PC-9 (cell line): ENCODE measurements at regions not wholly inside any gene's neighbourhood (a gene's known extent, or its start where the extent isn't known, plus 50 kb on each side); places are given as distances from the start of the nearest gene placed in this dataset.

Experiments
- BruUV-seq: library from RNA; stranded (reverse); fragments of 400-500 nt; replicated peaks from 2 replicates; lab custom pipeline; 2021; lab: Mats Ljungman, UMichigan
- CTCF ChIA-PET: fragments of 300-600 bp; sonication (Branson Sonifier 250); formaldehyde crosslinking; loops from one replicate; lab custom pipeline; 2022; ENCODE audit warnings: antibody characterized with exemption; lab: Charles Lee
- POLR2A ChIA-PET: fragments of 300-600 bp; sonication (Branson Sonifier 250); formaldehyde crosslinking; loops from one replicate; lab custom pipeline; 2022; ENCODE audit warnings: antibody characterized with exemption; ENCODE audit not compliant: unreplicated experiment; lab: Charles Lee
- DNase-seq, 2 experiments: peaks; one replicate each; pipeline versions ENCODE4 v3.0.0 to v3.0.0-alpha.2; 2015 to 2022; ENCODE audit warnings: mixed read lengths in 1 of 2
- H2AFZ ChIP-seq: fragments of 200-600 bp; sonication (generic); 2 replicates; pipeline ENCODE4 v1.8.1; 2017; ENCODE audit warnings: antibody characterized with exemption
- H3F3A ChIP-seq: fragments of 200-600 bp; sonication (generic); 2 replicates; pipeline ENCODE4 v1.8.1; 2017; ENCODE audit warnings: antibody characterized with exemption, mild to moderate bottlenecking, low read depth; ENCODE audit not compliant: insufficient read depth
- H3K27ac ChIP-seq: fragments of 200-600 bp; sonication (generic); 2 replicates; pipeline ENCODE4 v1.6.1; 2016; ENCODE audit warnings: mixed run types
- H3K27me3 ChIP-seq: fragments of 200-600 bp; sonication (generic); 2 replicates; pipeline ENCODE4 v1.6.1; 2016; ENCODE audit warnings: low read depth, mixed run types; ENCODE audit not compliant: insufficient read depth
- H3K36me3 ChIP-seq: fragments of 200-600 bp; sonication (generic); 2 replicates; pipeline ENCODE4 v1.6.1; 2016; ENCODE audit warnings: low read depth, mixed run types
- H3K4me1 ChIP-seq: fragments of 200-600 bp; sonication (generic); replicated peaks from 2 replicates; pipeline ENCODE4 v1.6.1; 2016; ENCODE audit warnings: mixed run types; ENCODE audit not compliant: insufficient read depth
- H3K4me2 ChIP-seq: fragments of 200-600 bp; sonication (generic); 2 replicates; pipeline ENCODE4 v1.6.1; 2017; ENCODE audit warnings: mixed run types
- H3K4me3 ChIP-seq: fragments of 200-600 bp; sonication (generic); 2 replicates; pipeline ENCODE4 v1.6.1; 2016; ENCODE audit warnings: mixed run types
- H3K79me2 ChIP-seq: fragments of 200-600 bp; sonication (generic); 2 replicates; pipeline ENCODE4 v1.6.1; 2017; ENCODE audit warnings: low read depth, mixed run types
- H3K9me2 ChIP-seq: fragments of 200-600 bp; sonication (generic); 2 replicates; pipeline ENCODE4 v1.8.1; 2017; ENCODE audit warnings: mild to moderate bottlenecking; ENCODE audit not compliant: insufficient read depth
- H3K9me3 ChIP-seq: fragments of 200-600 bp; sonication (generic); 2 replicates; pipeline ENCODE4 v1.8.1; 2016; ENCODE audit warnings: low read depth; ENCODE audit not compliant: insufficient read depth
- H4K20me1 ChIP-seq: fragments of 200-600 bp; sonication (generic); 2 replicates; pipeline ENCODE4 v1.8.1; 2017; ENCODE audit not compliant: insufficient read depth
- EZH2 ChIP-seq: fragments of 200-600 bp; sonication (generic); IDR thresholded peaks from 2 replicates; pipeline ENCODE4 v1.8.0; 2017; ENCODE audit warnings: antibody characterized with exemption, low read depth
- intact Hi-C: fragments of 100-400 bp; cut with micrococcal nuclease; formaldehyde crosslinking; loops from one replicate; pipeline ENCODE4 v1.10.0; 2022; ENCODE audit not compliant: unreplicated experiment
- TF ChIP-seq, protein P1 (sequence below): fragments of 200-600 bp; sonication (generic); conservative IDR thresholded peaks from 2 replicates; pipeline ENCODE4 v1.6.1; 2017; ENCODE audit warnings: mixed run types, antibody characterized with exemption, mild to moderate bottlenecking, moderate library complexity

DNA sequence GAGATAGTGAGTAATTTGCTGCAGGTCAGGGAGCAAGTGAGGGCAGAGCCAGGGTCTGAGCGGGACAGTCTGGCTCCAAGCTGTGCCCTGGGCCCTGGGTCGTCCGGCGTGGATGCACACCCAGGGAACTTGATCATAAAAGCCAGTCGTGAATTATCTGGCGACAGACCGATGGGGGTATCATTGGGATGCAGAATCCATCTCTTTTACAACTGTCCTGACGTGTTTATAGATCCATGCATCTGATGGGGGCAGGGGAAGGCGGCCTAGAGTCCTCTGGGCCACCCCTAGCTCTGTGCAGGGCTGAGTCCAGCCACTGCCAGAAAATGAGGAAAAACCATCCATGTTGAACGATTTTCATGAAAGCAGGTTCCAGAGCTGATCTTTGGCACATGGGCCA, 332.8 kb downstream of the C16orf95 start:
- H3K4me2 ChIP-seq, result no peak overlapping the region
- no peak overlapping the region for H2AFZ ChIP-seq
- no peaks in the 10 kb centered on the region for H4K20me1 ChIP-seq
- intact Hi-C loops, result no loop called here
- no peaks in the 10 kb centered on the region for H3K36me3 ChIP-seq
- no peaks in the 10 kb centered on the region for H3K4me1 ChIP-seq
- H3K9me3 ChIP-seq, result no peaks in the 10 kb centered on the region
- no peaks in the 10 kb centered on the region for H3K9me2 ChIP-seq
- peaks cover 84% of the 10 kb centered on the region for H3K27me3 ChIP-seq
- H3F3A ChIP-seq, result no peaks in the 10 kb centered on the region
- TF ChIP-seq EZH2, result no peak
- TF ChIP-seq, protein P1, sequence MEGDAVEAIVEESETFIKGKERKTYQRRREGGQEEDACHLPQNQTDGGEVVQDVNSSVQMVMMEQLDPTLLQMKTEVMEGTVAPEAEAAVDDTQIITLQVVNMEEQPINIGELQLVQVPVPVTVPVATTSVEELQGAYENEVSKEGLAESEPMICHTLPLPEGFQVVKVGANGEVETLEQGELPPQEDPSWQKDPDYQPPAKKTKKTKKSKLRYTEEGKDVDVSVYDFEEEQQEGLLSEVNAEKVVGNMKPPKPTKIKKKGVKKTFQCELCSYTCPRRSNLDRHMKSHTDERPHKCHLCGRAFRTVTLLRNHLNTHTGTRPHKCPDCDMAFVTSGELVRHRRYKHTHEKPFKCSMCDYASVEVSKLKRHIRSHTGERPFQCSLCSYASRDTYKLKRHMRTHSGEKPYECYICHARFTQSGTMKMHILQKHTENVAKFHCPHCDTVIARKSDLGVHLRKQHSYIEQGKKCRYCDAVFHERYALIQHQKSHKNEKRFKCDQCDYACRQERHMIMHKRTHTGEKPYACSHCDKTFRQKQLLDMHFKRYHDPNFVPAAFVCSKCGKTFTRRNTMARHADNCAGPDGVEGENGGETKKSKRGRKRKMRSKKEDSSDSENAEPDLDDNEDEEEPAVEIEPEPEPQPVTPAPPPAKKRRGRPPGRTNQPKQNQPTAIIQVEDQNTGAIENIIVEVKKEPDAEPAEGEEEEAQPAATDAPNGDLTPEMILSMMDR, result no peak
- no TSS peak for BruUV-seq
- H3K4me3 ChIP-seq, result no peak overlapping the region
- POLR2A ChIA-PET, result no interaction called here
- H3K79me2 ChIP-seq, result no peaks in the 10 kb centered on the region
- DNase-seq, result no peak
- H3K27ac ChIP-seq, result no peak overlapping the region
- CTCF ChIA-PET, result no interaction called here

DNA sequence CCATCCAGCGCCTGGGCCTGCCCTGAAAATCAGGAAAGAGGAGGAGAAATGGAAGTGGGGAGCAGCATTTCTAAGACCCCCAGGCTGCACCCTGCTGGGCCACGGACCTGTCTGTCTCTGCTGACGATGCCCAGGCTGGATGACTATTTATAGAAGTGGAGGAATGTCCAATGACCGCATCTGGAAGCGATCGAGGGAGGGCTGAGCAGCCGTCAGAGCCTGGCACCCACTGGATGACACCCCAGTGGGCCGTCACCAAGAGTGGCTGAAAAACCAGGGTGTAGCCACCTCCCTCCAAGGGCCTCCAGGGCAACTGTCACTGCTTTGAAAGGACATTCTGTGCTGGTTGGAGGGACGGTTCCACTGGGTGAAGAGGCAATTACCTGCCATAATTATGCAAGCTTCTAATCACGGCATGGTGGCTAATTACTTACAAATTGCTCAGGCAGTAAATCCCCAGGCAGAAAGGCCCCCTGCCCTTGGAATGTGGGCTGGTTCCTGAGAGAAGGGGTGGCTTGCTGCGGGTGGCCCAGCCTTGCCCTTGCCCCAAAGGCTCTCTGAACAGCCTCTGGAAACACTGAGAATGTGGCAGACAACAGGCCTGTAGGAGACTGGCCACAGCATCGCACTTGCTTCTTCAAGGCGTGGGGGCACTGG, 332.1 kb downstream of the C16orf95 start:
- no peak overlapping the region for H3K4me3 ChIP-seq
- no TSS peak for BruUV-seq
- DNase-seq, result no peak
- no peak overlapping the region for H2AFZ ChIP-seq
- no peaks in the 10 kb centered on the region for H3F3A ChIP-seq
- peaks cover 86% of the 10 kb centered on the region for H3K27me3 ChIP-seq
- no peak overlapping the region for H3K4me2 ChIP-seq
- intact Hi-C loops, result no loop called here
- H3K79me2 ChIP-seq, result no peaks in the 10 kb centered on the region
- H3K4me1 ChIP-seq, result no peaks in the 10 kb centered on the region
- no peaks in the 10 kb centered on the region for H3K9me2 ChIP-seq
- no peak overlapping the region for H3K27ac ChIP-seq
- POLR2A ChIA-PET, result no interaction called here
- no peak for TF ChIP-seq EZH2
- TF ChIP-seq, protein P1, result no peak
- no peaks in the 10 kb centered on the region for H4K20me1 ChIP-seq
- no peaks in the 10 kb centered on the region for H3K36me3 ChIP-seq
- H3K9me3 ChIP-seq, result no peaks in the 10 kb centered on the region
- CTCF ChIA-PET, result no interaction called here

DNA sequence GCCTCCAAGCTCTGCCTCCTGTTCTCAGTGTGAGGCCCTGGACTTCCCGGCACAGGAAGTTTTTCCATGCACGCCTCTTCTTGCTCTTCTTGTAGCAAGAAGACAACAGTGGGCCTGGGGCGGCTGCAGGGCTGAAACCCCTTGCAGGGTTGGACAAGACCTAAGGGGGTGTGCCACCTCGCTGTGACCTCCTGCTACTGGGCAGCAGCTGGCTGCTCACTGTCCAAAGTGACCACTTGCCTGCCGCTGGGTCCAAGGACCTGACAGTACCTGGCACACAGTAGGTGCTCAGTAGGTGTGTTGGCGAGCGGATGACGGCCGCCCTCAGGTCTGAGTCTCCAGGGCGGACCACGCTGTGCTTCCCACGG, 331.6 kb downstream of the C16orf95 start:
- BruUV-seq, result no TSS peak
- POLR2A ChIA-PET, result no interaction called here
- Histone ChIP-seq H2AFZ (no peak overlapping the region), H3K27me3 (peaks cover 86% of the 10 kb centered on the region), H3F3A (no peaks in the 10 kb centered on the region), H3K9me2 (no peaks in the 10 kb centered on the region), H3K4me2 (no peak overlapping the region), H3K27ac (no peak overlapping the region), H3K79me2 (no peaks in the 10 kb centered on the region), H3K36me3 (no peaks in the 10 kb centered on the region), H3K4me1 (no peaks in the 10 kb centered on the region), H3K9me3 (no peaks in the 10 kb centered on the region), H3K4me3 (no peak overlapping the region), H4K20me1 (no peaks in the 10 kb centered on the region)
- intact Hi-C loops, result no loop called here
- CTCF ChIA-PET, result no interaction called here
- DNase-seq, result no peak
- TF ChIP-seq EZH2, result no peak
- TF ChIP-seq, protein P1, result no peak
